ENCODE measurements at regions not wholly inside any gene's neighbourhood (a gene's known extent, or its start where the extent isn't known, plus 50 kb on each side); places are given as distances from the start of the nearest gene placed in this dataset.

- no peak for DNase-seq
Observed at GRCh38 chr4:30783751-30784150, 63.6 kb downstream of the PCDH7 start.

- DNase-seq: no peak
Observed at GRCh38 chr4:30789219-30789671, 69.1 kb downstream of the PCDH7 start.

- DNase-seq: no peak
Observed at GRCh38 chr4:30790123-30790522, 70.0 kb downstream of the PCDH7 start.

GRCh38 chr4:30790998-30791397 lies 70.8 kb downstream of the PCDH7 start:
- DNase-seq: no peak

GRCh38 chr4:30792601-30793000 lies 72.4 kb downstream of the PCDH7 start:
- no peak for DNase-seq

GRCh38 chr4:30801876-30802275 lies 81.7 kb downstream of the PCDH7 start:
- DNase-seq: no peak

- no peak for DNase-seq
Observed at GRCh38 chr4:30802622-30803323, 82.6 kb downstream of the PCDH7 start.

GRCh38 chr4:30808276-30808675 lies 88.1 kb downstream of the PCDH7 start:
- DNase-seq: no peak

GRCh38 chr4:30811296-30811695 lies 91.1 kb downstream of the PCDH7 start:
- DNase-seq: no peak

- no peak for DNase-seq
Observed at GRCh38 chr4:30815685-30816084, 95.5 kb downstream of the PCDH7 start.

- DNase-seq: no peak
Observed at GRCh38 chr4:30817447-30817846, 97.3 kb downstream of the PCDH7 start.

- no peak for DNase-seq
Observed at GRCh38 chr4:30818541-30818940, 98.4 kb downstream of the PCDH7 start.

GRCh38 chr4:30821275-30821674 lies 101.1 kb downstream of the PCDH7 start:
- no peak for DNase-seq

- no peak for DNase-seq
Observed at GRCh38 chr4:30821859-30822612, 101.9 kb downstream of the PCDH7 start.

- DNase-seq: no peak
Observed at GRCh38 chr4:30822911-30823551, 102.9 kb downstream of the PCDH7 start.

- DNase-seq: no peak
Observed at GRCh38 chr4:30825008-30825770, 105.0 kb downstream of the PCDH7 start.

- DNase-seq: no peak
Observed at GRCh38 chr4:30828264-30828926, 108.2 kb downstream of the PCDH7 start.

- no peak for DNase-seq
Observed at GRCh38 chr4:30832639-30833038, 112.5 kb downstream of the PCDH7 start.

- no peak for DNase-seq
Observed at GRCh38 chr4:30833206-30833605, 113.0 kb downstream of the PCDH7 start.

- no peak for DNase-seq
Observed at GRCh38 chr4:30835044-30835443, 114.9 kb downstream of the PCDH7 start.

GRCh38 chr4:30836231-30836630 lies 116.1 kb downstream of the PCDH7 start:
- no peak for DNase-seq

- DNase-seq: no peak
Observed at GRCh38 chr4:30837131-30837539, 117.0 kb downstream of the PCDH7 start.

- no peak for DNase-seq
Observed at GRCh38 chr4:30837861-30838260, 117.7 kb downstream of the PCDH7 start.

Data from suppressor macrophage treated with lipopolysaccharide for 1 hour (primary cell).